Loucy (cell line): ENCODE measurements at regions not wholly inside any gene's neighbourhood (a gene's known extent, or its start where the extent isn't known, plus 50 kb on each side); places are given as distances from the start of the nearest gene placed in this dataset.

Experiments used
- H2AFZ ChIP-seq: fragments of 200-600 bp; sonication (generic); 2 replicates; pipeline ENCODE4 v1.6.0; 2016; ENCODE audit warnings: antibody characterized with exemption, mild to moderate bottlenecking, low read length, moderate library complexity
- H3F3A ChIP-seq: fragments of 200-600 bp; 2 replicates; pipeline ENCODE4 v1.6.0; 2016; ENCODE audit warnings: antibody characterized with exemption, low read depth, mild to moderate bottlenecking
- H3K27me3 ChIP-seq: fragments of 200-600 bp; sonication (generic); 2 replicates; pipeline ENCODE4 v1.6.1; 2014; ENCODE audit warnings: low read length, mild to moderate bottlenecking; ENCODE audit not compliant: insufficient read depth, poor library complexity, severe bottlenecking
- H3K36me3 ChIP-seq: fragments of 200-600 bp; sonication (generic); 2 replicates; pipeline ENCODE4 v1.6.1; 2016; ENCODE audit warnings: low read length; ENCODE audit not compliant: insufficient read depth
- H3K4me1 ChIP-seq: fragments of 200-600 bp; sonication (generic); 2 replicates; pipeline ENCODE4 v1.5.1; 2014; ENCODE audit warnings: low read length, mild to moderate bottlenecking; ENCODE audit not compliant: insufficient read depth, poor library complexity, severe bottlenecking
- H3K4me2 ChIP-seq: fragments of 200-600 bp; sonication (generic); 2 replicates; pipeline ENCODE4 v1.6.0; 2014; ENCODE audit warnings: antibody characterized with exemption, low read length, low read depth, mild to moderate bottlenecking; ENCODE audit not compliant: poor library complexity, severe bottlenecking
- H3K4me3 ChIP-seq: fragments of 200-600 bp; sonication (generic); 2 replicates; pipeline ENCODE4 v1.5.1; 2014; ENCODE audit warnings: low read length, mild to moderate bottlenecking, mixed read lengths; ENCODE audit not compliant: poor library complexity, severe bottlenecking
- H3K79me2 ChIP-seq: fragments of 200-600 bp; sonication (generic); 2 replicates; pipeline ENCODE4 v1.6.1; 2014; ENCODE audit warnings: low read length; ENCODE audit not compliant: insufficient read depth
- H3K9ac ChIP-seq: fragments of 200-600 bp; sonication (generic); 2 replicates; pipeline ENCODE4 v1.6.0; 2014; ENCODE audit warnings: mild to moderate bottlenecking, low read depth, low read length, moderate library complexity; ENCODE audit not compliant: poor library complexity, severe bottlenecking
- H3K9me2 ChIP-seq: fragments of 200-600 bp; sonication (generic); replicated peaks from 2 replicates; pipeline ENCODE4 v1.6.1; 2016; ENCODE audit warnings: low read depth, low read length, mixed read lengths
- H3K9me3 ChIP-seq: fragments of 200-600 bp; sonication (generic); 2 replicates; pipeline ENCODE4 v1.6.1; 2014; ENCODE audit warnings: mild to moderate bottlenecking, antibody characterized with exemption, low read length, low read depth; ENCODE audit not compliant: insufficient read depth
- H4K20me1 ChIP-seq: fragments of 200-600 bp; sonication (generic); 2 replicates; pipeline ENCODE4 v1.6.0; 2014; ENCODE audit warnings: antibody characterized with exemption, low read length, mild to moderate bottlenecking; ENCODE audit not compliant: insufficient read depth, poor library complexity, severe bottlenecking
- EZH2phosphoT487 ChIP-seq: fragments of 200-600 bp; IDR thresholded peaks from 2 replicates; pipeline ENCODE4 v1.6.1; 2018; ENCODE audit warnings: antibody characterized with exemption, mild to moderate bottlenecking, moderate library complexity, borderline replicate concordance
- TF ChIP-seq, protein P1 (sequence below): fragments of 200-600 bp; sonication (generic); conservative IDR thresholded peaks from 2 replicates; pipeline ENCODE4 v1.5.1; 2014; ENCODE audit warnings: mild to moderate bottlenecking, antibody characterized with exemption, low read length

DNA sequence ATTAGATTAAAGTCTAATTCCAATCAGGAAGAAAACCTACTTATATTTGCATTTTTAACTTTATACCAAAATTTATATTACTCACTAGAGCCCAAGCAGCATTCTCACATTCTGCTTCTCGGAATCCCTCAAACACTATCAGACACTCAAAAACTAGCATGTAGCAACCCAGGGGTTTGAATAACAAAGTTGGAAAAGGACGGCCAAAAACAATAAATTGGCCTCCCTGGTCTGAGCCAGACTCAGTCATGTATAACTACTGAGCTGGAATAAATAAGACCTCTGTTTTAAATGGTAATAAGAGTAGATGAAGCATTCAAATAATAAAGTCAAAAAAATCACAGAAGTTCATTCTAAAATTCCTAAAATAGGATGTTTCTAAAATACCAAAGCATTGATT lies 290.9 kb downstream of the IRS1 start:
- no peaks in the 10 kb centered on the region for H3F3A ChIP-seq
- no peaks in the 10 kb centered on the region for H3K79me2 ChIP-seq
- H3K4me1 ChIP-seq: no peaks in the 10 kb centered on the region
- no peaks in the 10 kb centered on the region for H4K20me1 ChIP-seq
- TF ChIP-seq, protein P1, sequence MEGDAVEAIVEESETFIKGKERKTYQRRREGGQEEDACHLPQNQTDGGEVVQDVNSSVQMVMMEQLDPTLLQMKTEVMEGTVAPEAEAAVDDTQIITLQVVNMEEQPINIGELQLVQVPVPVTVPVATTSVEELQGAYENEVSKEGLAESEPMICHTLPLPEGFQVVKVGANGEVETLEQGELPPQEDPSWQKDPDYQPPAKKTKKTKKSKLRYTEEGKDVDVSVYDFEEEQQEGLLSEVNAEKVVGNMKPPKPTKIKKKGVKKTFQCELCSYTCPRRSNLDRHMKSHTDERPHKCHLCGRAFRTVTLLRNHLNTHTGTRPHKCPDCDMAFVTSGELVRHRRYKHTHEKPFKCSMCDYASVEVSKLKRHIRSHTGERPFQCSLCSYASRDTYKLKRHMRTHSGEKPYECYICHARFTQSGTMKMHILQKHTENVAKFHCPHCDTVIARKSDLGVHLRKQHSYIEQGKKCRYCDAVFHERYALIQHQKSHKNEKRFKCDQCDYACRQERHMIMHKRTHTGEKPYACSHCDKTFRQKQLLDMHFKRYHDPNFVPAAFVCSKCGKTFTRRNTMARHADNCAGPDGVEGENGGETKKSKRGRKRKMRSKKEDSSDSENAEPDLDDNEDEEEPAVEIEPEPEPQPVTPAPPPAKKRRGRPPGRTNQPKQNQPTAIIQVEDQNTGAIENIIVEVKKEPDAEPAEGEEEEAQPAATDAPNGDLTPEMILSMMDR: no peak
- no peak for TF ChIP-seq EZH2phosphoT487
- no peak overlapping the region for H3K9ac ChIP-seq
- no peaks in the 10 kb centered on the region; the same call in 1 of the 2 replicates for H3K9me3 ChIP-seq
- no peak overlapping the region for H3K4me3 ChIP-seq
- H3K4me2 ChIP-seq: no peak overlapping the region
- H3K36me3 ChIP-seq: no peaks in the 10 kb centered on the region
- no peak overlapping the region for H2AFZ ChIP-seq
- H3K27me3 ChIP-seq: no peaks in the 10 kb centered on the region
- H3K9me2 ChIP-seq: no peaks in the 10 kb centered on the region

DNA sequence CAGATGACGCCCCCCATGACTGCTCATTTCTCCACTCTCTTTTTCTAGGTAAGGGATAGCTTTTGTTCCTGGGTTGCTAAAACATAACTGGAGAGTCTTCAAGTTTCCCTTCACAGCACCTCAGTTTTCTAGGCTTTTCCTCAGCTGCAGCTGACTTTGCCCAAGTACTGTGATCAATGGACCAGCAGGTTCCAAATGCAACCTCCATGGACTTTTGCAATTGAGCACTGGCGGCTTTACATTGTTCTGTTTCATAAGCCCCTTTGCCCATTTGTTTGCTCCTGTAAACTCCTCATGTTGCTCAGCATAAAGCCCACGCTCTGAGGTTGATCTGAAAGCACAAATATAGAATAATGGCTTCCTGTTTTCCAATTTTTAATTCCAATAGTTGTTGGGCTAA lies 291.6 kb downstream of the IRS1 start:
- H3K27me3 ChIP-seq: no peaks in the 10 kb centered on the region
- no peaks in the 10 kb centered on the region for H3K9me2 ChIP-seq
- no peak overlapping the region for H3K4me2 ChIP-seq
- H3K79me2 ChIP-seq: no peaks in the 10 kb centered on the region
- H3F3A ChIP-seq: no peaks in the 10 kb centered on the region
- H3K36me3 ChIP-seq: no peaks in the 10 kb centered on the region
- H2AFZ ChIP-seq: no peak overlapping the region
- no peaks in the 10 kb centered on the region for H3K4me1 ChIP-seq
- H4K20me1 ChIP-seq: no peaks in the 10 kb centered on the region
- TF ChIP-seq EZH2phosphoT487: no peak
- TF ChIP-seq, protein P1: no peak
- H3K9me3 ChIP-seq: no peaks in the 10 kb centered on the region; the same call in 1 of the 2 replicates
- H3K4me3 ChIP-seq: no peak overlapping the region
- no peak overlapping the region for H3K9ac ChIP-seq

DNA sequence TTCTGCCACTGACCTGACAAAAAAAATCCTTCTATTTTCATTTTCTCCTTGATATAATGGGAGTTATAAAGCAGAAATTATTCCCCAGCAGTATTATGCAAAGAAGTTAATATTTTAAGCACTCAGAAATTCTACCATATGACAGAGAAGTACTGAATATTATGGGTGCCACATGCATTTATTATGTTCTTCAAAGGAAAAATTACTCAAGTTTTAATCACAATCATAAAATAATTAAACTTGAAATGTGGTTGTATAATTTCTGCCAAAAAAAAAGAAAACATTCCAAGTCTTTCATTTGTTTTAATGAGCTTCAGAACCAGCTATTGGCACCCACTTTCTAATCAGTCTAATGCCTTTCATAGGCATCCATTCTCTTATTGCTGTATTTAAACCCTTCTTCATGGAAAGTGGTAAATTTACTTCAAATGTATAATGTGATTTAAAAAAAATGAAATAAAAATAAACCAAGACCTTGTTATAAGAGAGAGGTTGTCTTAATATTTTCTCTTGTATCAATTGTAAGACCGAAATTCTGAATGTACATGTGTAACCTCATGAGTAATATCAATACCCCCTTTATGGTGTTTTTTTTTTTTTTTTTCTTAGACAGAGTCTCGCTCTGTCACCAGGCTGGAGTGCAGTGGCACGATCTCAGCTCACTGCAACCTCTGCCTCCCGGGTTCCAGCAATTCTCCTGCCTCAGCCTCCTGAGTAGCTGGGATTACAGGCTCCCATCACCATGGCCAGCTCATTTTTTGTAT lies 302.3 kb downstream of the IRS1 start:
- H4K20me1 ChIP-seq: no peaks in the 10 kb centered on the region
- no peaks in the 10 kb centered on the region for H3K36me3 ChIP-seq
- no peaks in the 10 kb centered on the region for H3K79me2 ChIP-seq
- H3K9ac ChIP-seq: no peak overlapping the region
- H2AFZ ChIP-seq: no peak overlapping the region
- no peak overlapping the region for H3K4me2 ChIP-seq
- no peaks in the 10 kb centered on the region for H3K9me2 ChIP-seq
- H3F3A ChIP-seq: no peaks in the 10 kb centered on the region
- no peaks in the 10 kb centered on the region for H3K4me1 ChIP-seq
- no peaks in the 10 kb centered on the region for H3K27me3 ChIP-seq
- no peak overlapping the region for H3K4me3 ChIP-seq
- no peaks in the 10 kb centered on the region for H3K9me3 ChIP-seq
- TF ChIP-seq, protein P1: no peak
- no peak for TF ChIP-seq EZH2phosphoT487
